DMS79 treated with DMSO at 0.1 percent for 48 hours (cell line): ENCODE measurements at regions not wholly inside any gene's neighbourhood (a gene's known extent, or its start where the extent isn't known, plus 50 kb on each side); places are given as distances from the start of the nearest gene placed in this dataset.
"Not testable (repeated sequence)": the region's sequence is repeated elsewhere in the genome, so short reads cannot be mapped to it uniquely, and the experiment has no call there.

ENCODE experiments used
- DNase-seq: peaks from one replicate; lab custom pipeline; 2025; lab: John Stamatoyannopoulos, UW

DNA sequence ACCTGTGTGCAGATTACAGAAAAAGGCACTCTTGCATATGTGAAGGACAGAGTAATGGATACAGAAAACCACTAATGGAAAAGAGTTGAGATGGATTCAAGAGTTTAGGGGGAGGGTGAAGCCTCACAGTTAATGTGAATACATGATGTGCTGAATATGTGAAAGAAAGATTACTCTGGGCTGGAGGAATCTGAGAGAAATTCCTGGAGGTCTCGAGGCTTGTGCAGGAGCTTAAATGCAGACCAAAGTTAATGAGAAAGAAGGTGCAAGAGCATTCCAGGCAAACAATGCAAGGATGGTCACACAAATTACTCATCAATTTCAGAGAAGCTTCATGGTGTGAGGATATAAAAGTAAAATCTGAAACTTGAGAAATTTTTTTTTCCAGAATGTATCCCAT is 768.8 kb downstream of the STPG2 start:
- no peak for DNase-seq

DNA sequence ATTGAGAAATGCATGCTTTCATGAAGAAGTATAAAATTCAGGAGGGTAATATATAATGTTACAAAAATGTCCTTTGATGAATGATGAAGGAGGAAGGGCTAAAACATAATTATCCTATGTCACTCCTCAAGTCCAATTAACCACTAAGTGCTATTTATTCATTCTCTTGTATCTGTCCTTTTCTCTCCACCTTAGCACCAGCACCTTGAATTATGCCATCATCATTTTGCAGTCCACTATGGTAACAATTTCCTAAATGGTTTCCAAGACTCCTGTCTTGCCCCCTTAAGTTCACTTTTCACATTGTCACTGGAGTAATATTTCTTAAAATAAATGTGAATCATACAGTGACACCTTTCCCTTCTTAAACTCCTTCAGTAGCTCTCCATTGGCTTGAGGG is 756.3 kb downstream of the STPG2 start:
- no peak for DNase-seq

DNA sequence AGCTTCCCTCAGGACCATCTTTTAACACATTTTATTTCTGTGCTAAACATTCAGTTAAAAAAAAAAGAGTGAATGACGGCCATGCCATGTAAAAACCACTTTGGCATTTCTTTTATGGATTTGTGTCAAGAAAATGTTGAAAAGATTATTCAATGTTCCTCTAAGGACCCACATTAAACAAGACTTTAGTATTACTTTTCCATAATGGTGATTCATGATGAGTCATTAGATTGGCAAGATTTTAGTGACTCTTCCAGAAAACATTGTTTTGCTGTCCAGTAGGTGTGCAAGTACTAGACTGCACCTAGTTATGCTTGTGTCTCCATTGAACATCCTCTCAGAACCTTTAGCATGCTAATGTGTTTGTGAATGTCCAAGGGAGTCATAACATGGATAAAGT is 748.6 kb downstream of the STPG2 start:
- no peak for DNase-seq

DNA sequence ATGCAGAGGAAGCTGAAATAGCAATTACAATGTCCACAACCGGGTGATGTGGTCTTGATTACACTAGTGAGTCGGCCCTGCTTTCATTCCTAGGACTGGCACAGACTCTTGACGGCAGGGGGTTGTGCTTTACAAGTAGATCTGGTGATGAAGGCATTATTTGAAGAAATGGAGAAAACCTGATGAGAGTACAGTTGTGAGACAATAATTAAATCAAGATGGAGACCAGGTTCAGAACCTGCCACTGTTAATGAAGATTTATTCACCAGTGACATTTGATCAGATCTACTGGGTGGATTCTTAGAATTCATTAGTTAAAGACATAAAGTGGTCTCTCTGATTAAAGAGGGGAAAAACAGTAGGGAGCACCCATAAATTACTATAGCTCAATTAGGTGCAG is 747.2 kb downstream of the STPG2 start:
- DNase-seq: no peak

DNA sequence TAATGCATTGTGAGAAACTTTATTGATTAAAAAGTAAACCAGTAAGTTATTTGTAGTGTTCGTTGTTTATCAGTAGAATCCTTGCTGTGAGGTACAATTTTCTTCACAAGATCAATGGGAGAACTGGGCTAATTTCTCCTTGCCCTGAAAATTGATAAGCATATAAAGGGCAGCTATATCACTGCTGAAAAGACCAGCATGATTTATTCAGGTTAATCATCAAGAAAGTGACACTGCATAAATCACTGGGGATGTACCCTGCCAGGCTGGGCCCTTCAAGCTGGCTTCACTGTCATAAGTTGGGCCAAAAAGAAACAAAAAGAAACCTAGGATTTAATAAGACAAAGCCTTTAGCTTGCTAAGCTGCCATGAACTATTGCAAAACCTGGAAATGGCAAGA is 746.7 kb downstream of the STPG2 start:
- DNase-seq: no peak

DNA sequence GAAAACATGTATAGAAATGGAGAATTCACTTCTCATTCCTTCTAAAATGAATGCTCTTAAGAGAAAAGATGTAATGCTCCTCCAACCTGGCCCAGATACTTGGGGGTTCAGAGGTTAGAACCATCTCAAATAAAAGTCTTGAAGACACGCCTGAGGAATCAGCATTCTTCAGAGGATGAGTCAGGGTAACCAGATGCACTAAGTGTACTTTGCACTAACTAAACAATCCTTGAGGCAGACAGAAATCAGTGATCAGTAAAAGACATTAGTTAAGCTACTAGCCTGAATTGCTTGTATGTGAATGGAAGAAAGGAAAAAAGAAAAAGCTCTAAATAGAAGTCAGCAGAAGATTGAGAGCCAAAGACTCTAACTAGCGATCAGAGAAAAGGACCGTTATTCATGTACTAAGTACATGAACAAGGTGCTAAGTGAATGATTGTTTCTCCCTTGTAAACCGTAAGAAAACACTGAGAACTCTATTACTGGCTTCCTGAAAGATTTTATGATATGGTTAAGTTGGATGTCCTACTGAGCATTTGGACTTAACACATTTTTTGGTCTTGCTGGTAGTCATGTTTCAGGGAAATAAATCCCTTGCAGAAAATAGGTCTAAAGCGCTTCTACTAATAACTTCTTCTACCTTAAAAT is 738.3 kb downstream of the STPG2 start:
- DNase-seq: no peak

DNA sequence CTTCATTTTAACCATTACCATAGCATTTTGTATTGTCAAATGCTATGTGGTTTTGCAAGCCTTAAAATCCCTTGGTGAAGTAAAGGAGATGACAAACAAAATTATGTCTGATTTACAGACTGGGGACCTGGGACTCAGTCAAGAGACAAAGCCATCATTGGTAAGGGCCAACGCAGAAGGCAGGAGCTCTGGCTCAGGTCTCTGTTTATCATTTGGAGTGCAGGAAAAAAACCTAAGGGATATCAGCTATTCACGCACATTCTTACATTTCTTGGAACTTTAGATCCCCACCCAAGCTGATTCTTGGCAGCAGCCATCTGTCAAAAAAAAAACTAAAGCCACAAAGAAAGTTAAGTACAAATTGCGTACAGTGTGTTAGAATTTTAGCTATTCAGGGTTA is 731.9 kb downstream of the STPG2 start:
- DNase-seq: no peak

DNA sequence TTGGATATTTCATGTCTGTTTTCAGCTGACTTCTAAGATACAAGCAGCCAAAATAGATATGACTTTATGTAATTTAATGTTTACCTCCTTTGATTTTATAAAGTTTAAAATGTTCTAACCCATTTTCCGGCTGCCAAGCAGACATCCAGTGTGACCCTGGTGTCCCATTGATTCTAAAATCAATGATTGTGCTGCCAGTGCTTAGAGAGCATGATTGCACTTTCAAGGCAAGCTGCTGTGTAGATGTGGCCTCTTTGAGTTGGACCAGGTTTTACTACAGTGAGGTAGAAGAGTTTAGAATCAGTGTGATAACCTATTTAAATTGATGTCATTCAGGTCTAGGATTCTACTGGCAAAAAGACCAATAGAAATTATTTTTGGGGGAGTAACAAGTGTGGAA is 730.9 kb downstream of the STPG2 start:
- DNase-seq: no peak

DNA sequence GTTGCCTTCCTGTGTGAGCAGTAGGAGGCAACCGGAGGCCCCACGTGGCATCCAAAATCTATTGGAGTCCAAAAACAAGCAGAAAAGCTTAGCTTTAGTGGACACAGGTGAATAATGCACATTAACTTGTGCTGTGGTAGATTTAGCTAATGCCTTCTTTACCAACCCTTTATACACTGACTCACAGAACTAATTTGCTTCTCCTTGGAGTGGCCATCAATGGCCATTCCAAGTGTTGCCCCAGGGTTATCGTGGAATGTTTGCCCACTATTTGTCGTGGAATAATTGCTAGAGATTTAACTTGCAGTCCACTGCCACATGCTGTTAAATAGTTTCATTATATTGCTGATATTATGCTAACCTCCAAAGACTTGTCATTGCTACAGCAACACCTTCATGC is 729.1 kb downstream of the STPG2 start:
- DNase-seq: no peak

DNA sequence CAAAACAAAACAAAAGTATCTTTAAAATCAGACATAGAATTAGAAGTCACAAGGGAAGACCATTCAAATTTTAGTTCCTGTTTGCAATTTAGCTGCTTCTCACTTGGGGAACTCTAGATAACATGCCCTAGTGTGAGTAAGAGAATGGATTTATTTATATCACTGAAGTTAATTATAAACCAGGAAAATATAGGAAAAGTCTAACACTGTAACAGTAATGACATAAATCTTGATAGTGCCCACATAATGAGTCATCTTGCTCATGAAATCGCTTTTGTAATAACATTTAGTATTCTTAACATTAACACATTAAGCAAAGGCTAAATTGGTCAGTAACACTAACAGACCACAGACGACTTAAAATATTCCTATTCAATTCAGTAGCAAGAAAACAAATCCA is 710.7 kb downstream of the STPG2 start:
- DNase-seq: no peak

DNA sequence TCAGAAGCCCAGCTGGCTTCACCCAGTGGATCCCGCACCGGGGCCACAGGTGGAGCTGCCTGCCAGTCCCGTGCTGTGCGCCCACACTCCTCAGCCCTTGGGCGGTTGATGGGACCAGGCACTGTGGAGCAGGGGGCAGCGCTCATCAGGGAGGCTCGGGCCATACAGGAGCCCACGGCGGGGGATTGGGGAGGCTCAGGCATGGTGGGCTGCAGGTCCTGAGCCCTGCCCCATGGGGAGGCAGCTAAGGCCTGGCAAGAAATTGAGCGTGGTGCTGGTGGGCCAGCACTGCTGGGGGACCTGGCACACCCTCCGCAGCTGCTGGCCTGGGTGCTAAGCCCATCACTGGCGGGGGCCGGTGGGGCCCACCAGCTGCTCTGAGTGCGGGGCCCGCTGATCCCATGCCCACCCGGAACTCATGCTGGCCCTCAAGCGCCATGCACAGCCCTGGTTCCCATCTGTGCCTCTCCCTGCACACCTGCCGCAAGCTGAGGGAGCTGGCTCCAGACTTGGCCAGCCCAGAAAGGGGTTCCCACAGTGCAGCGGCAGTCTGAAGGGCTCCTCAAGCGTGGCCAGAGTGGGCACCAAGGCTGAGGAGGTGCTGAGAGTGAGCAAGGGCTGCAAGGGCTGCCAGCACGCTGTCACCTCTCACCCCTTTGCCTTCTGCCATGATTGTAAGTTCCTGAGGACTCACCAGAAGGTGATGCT is 705.1 kb downstream of the STPG2 start:
- not testable (repeated sequence) for DNase-seq

DNA sequence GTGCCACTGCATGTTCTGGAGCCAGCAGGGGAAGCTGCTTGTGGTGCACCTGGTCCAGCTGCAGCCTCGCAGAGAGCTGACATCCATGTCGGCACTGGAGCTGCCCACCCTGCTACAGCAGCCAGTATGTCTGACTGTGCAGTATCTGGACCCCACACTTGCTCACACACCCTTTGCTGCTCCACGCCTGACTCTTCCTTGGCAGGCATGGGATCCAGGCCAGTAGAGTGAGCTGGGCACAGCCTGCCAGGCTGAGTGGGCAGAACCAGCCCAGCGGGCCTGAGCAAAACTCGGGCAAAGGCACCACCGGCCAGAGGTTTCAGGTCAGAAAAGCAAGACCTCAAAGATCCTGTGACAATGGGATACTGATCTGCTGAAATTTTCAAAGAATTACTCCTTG is 690.1 kb downstream of the STPG2 start:
- DNase-seq: no peak

DNA sequence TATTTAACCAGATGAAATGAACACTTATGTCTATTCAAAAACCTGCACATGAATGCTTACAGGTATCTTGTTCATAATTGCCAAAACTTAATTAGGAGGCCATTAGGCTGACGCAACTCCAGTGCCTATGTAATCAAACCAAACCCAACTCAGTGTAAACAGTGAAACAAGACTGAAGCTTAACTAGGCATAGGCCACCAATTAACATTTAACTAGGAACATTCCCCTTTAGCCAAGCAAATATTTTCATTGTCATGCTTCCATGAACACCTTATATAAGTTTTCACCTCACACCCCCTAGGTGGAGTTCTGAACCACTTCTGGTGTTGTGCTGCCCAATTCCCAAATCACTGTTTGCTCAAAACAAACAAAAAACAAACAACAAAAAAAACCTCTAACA is 686.0 kb downstream of the STPG2 start:
- no peak for DNase-seq

DNA sequence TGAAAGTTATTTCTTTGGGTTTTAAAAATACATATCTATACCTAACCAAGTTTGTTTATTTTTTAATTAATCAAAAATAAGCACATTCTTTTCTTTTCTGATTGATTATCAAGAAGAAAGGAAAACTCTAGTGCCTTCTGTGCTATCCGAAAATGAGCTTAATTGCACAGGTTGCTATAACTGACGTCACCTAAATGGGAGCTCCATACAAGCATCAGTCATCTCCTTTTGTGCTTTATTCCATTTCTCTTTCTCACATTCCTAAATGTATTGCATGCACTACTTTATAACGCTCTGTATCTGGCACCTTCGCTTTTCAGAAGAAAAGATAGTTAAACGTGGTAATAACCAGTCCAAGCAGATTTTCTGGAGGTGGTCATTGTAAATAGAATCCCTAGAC is 675.0 kb downstream of the STPG2 start:
- no peak for DNase-seq

DNA sequence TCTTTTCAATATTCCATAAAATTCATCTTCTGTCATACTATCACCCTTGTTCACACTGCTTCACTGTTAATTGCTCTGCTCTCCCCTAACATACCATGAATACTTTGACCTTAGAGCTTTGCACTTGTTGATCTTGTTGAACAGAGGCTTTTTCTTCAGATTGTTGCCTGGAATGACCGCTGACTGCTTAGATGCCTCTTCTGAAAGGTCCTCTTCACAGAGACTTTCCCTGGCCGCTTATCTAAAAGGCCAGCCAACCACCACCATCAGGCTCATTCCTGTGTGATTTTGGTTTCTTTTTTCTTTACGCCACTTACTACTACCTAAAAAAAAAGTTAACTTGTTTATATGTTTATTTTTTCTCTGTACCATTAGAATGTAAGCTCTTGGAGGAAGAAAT is 667.7 kb downstream of the STPG2 start:
- no peak for DNase-seq

DNA sequence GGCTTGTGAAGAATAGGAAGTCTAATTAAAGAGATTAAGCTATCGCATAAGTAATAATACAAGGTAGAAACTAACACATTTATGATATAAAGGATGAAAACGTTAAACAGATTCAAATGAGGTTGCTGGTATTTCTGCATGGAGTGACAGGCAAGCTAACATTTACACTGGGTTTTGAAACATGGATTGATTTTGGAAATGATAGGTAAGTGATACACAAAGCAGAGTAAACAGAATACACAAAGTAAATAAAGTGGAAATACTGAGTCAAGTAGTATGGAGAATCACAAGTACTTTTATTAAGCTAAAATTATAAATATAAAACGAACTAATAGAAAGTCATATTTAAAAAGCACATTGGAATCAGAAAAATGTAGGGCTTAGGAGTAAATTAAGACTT is 665.3 kb downstream of the STPG2 start:
- DNase-seq: no peak

DNA sequence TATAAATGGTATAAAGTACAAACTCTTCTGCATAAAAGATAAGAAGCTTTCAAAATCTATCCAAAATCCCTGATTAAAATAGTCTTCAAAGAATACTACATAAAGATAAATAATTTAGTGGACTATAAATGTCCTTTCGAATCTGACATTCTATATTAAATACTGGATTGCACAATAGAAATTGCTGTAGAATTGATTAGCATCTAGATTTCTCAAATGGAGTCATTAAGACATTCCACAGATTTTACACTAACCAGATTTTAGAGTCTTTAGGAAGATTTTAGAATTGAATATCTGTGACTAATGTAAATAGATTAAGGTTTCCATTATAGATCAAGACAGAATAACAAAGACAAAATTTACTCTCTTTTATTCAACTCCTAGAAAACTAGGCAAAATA is 663.9 kb downstream of the STPG2 start:
- no peak for DNase-seq

DNA sequence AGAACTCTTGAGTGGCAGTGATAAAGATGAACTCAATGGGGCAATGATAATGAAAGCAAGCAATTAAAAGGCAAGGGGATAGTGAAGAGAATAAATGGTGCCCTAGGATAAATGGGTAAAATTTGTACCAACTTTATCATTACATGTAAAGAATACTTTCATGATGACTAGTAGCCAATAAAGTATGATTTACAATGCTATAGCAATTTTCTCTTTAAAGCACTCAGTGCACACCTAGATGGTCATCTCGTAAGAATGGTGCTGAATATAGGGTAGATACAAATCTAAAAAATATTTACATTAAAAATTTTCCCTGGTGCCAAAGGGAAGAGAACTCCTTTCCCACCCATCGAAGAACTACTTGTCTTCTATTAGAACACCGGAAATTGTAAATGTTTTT is 651.4 kb downstream of the STPG2 start:
- no peak for DNase-seq

DNA sequence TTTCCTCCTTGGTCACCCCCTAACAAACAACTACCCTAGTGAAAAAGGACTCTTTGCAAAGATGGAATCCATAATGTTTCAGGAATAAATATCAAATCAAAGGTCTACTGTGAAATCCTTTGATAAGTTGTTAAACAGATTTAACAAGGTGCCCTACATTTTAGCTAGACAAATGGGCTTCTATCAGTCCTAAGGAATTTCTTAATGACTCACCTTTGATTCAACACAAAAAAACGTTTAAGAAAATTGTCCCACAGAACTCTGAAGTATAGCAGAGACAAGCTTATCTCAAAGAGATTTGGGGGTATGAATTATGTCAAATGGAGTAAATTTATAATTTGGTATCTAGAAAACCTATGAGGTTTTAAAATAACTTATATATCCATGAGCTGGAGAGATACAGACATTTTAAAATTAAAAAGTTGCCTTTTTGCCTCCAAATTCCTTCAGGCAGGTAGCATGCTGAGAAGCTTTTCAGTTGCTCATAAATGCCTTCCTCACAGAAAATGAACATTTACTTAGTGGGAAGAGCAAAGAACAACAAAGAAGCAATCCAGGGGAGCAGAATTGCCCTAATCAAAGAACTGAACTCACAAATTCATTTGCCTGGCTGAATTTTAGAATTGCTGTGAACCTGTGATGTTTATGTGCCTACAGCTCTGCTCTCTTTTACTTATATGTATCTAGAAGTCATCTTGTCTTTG is 649.3 kb downstream of the STPG2 start:
- no peak for DNase-seq

DNA sequence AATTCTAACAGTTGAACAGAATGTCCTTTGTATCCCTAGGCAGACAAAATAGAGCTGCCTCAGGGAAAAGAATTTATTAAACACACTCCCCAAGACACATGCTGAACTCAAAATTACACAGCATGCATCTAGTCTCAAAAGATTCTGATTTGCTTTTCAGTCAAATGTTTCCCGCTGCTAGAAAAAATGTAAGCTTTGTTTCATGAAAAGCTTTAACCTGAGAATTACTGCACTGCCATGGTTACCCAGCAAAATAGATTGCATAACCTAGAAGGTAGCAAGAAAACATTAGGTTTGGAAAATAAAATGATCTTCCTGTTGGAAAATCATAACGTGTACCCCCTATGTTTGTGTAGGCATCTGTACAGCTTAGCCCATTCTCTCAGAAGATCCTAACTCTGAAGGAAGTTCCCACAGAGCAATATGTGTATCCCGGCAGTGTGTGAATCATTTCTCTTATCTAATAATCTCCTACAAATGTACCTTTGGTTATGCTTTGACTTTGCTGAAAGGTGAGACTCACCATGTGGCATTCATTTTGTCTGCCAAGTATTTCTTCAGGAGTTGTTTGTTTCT is 646.9 kb downstream of the STPG2 start:
- no peak for DNase-seq

DNA sequence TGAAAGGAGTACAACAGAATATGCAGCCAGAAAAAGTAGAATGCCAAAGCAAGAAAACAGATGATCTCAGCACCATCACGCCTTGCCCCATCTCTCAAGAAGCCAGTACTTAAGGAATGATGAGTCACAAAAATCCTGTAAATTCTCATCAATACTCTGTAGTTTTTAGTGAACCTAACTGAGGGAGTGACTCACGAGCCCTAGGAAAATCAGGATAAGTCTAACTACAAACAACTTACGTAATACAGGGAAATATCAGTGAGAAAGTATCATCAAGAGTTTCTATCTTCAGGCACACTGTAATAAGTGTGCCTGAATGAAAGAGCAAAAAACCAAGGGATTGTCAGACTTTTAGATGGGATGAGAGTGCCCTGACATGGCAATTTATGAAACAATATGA is 644.4 kb downstream of the STPG2 start:
- no peak for DNase-seq

DNA sequence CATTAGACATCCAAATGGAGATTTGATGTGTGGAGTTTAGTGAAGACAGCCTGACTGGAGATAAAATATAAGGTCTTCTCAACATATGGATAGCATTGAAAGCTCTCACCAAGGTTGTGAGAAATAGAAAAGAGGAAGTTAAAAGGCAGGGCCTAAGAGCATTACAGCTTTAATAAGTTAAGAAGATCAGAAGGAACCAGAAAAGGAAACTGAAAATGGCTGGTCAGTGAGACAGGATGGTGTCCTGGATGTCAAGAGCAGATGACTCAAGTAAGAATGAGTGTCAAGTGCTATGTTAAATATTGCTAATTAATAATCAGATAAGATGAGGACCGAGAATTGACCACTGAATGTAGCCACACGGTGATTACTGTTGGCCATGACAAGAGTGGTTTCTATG is 642.9 kb downstream of the STPG2 start:
- no peak for DNase-seq

DNA sequence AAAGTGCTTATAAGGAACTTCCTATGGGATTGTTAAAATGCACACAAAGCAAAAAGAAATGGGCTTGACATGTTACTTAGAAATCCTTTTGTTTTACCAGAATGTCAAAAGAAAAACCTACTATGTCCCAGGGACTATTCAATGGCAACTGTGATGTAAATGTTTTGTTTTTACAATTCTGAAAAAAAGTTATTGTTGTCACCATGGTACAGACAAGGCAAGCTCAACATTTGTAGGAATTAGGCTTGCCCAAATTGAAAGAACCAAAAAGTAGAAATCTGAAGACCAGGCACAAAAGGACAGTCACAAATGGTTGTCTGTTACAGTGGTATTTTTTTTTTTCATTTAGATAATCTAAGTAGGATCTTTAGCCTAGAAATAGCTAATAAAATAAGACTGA is 638.6 kb downstream of the STPG2 start:
- DNase-seq: no peak
